ENCODE measurements at regions not wholly inside any gene's neighbourhood (a gene's known extent, or its start where the extent isn't known, plus 50 kb on each side); places are given as distances from the start of the nearest gene placed in this dataset.
"Not testable (repeated sequence)": the region's sequence is repeated elsewhere in the genome, so short reads cannot be mapped to it uniquely, and the experiment has no call there.

DNA sequence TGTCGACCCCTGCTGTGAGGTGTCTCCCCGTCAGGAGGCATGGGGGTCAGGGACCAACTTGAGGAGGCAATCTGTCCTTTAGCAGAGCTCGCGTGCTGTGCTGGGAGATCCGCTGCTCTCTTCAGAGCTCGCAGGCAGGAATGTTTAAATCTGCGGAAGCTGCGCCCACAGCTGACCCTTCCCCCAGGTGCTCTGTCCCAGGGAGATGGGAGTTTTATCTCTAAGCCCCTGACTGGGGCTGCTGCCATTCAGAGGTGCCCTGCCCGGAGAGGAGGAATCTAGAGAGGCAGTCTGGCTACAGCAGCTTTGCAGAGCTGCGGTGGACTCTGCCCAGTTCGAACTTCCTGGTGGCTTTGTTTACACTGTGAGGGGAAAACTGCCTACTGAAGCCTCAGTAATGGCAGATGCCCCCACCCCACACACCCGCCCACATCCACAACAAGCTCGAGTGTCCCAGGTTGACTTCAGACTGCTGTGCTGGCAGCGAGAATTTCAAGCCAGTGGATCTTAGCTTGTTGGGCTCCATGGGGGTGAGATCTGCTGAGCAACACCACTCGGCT lies 133.1 kb downstream of the CENPC start:
- not testable (repeated sequence) for DNase-seq (ENCODE audit: low read depth in 2 of 2)

DNA sequence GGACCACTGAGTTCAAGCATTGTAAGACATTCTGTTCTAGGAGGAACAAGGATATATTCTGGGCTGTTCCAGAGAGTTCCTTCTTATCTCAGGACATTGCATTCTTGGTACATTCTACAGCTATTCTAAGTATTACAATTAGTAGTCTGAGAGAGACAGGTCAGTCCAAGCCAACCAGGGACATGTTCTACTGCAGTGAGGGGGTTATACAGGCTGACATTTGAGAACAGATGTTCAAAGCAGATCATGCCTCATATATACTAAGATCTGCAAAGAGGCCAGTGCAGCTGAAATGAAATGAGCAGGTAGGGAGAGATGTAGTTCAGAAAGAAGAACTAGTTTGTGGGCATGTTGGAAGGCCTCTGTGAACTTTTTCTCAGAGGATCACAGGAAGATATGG lies 142.0 kb downstream of the CENPC start:
- DNase-seq (ENCODE audit: low read depth in 2 of 2), result no peak

DNA sequence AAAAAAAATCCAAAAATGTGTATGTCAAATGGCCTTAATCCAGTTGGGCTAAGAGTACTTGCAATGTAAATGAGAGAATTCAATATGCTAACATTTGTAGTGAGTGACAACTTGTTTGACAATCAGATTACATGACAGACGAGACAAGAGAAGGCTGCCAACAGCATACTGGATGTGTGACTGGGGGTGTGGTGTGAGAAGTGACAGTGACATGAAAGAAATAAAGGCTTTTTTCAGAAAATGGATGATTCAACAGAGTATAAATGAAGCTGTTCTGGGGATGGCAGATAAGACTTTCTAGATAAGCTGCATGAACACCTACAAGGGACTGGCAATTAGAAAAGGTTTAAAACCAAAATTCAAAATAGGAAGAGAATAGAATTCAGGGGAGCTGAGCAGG lies 143.4 kb downstream of the CENPC start:
- no peak for DNase-seq (ENCODE audit: low read depth in 2 of 2)

DNA sequence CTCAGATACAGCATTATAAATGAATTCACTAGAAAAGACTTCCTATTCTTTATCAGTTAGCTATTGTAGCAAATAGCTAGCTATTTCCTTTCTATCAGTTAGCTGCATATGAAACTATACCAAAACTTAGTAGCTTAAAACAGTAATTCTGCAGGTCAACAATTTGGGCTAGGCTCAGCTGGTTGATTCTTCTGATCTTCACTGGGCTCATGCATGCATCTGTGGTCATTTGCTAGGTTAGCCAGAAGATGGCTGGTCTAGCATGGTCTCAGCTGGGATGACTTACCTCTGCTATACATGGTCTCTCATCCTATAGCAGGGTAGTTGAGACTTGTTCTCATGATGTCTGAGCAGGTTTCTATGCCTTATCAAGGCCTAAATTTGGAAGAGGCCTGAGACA lies 147.4 kb downstream of the CENPC start:
- no peak for DNase-seq (ENCODE audit: low read depth in 2 of 2)

DNA sequence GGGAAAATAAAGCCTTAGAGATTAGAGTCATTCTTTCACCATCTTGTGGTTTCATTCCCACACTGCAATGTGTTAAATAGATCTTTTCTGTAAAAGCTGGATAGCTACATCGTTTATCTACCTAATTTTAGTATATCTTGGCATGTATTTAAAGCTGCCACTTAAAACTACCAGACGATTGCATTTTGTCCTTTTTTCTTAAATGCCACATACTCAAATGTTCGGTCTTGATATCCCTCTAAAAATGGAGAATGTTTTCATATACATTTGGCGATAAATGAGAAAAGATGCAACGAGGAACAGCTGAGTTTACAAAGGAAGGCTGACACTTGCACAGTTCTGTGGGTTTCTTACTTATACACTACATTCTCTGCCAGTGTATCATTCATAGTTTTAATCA lies 148.3 kb downstream of the CENPC start:
- DNase-seq (ENCODE audit: low read depth in 2 of 2), result no peak

DNA sequence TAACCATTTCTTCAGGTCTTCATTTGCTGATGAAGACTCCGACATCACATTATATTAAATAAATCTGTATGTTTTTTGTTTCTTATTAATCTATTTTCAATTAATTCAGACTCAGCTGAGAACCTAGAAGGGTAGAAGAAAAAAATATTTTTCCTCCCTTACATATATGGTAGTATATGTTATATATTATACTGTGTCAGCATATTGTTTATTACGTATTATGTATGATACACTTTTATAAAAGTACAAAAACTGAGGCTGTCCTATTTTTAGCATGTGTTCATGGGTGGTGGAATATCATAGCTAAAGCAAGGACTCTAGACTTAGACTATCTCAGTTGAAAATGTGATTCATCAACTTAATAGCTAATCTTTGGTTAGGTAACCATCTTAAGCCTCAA lies 149.3 kb downstream of the CENPC start:
- DNase-seq (ENCODE audit: low read depth in 2 of 2), result no peak

DNA sequence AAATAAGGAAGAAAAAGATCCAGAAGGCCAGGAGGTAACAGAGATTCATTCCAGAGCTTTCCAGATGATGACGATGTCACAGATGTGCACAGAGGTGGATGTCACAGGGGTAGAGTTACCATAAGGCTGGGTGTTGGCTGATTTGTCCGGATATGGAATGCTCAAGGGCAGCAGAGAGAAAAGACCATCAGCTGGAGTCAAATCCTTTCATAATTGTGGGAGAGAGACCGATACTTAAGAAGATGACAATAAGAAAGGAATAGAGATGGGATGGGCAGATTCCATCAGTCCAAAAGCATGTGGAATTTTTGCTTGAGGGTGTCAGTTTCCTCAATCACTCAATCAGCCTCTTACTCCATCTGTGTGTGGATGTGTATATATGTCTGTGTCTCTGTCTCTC lies 150.4 kb downstream of the CENPC start:
- no peak for DNase-seq (ENCODE audit: low read depth in 2 of 2)

DNA sequence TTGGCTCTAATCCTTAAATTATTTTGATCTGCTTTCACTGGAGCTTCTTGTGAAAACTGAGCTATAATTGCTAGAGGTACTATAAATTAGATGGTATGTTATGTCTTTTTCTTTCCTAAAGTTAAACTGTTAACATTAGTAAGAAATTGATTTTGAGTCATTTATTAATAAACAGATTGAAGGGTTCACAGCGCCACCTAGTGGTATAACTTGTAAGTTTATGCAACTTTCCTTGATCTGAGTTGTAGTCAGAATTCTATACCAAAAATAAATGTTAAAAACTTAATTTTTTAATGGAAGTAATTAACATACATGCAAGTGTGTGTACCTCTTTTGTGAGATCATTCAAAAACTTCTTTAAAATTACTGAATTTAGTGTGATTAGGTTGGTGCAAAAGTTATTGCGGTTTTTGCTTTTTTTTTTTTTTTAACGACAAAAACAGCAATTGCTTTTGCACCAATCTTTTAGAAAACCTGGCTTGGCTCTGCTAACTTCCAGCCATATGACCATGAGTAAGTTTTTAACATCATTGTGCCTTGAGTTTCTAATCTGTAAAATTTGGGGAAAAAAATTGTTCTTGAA lies 151.5 kb downstream of the CENPC start:
- DNase-seq (ENCODE audit: low read depth in 2 of 2), result no peak

DNA sequence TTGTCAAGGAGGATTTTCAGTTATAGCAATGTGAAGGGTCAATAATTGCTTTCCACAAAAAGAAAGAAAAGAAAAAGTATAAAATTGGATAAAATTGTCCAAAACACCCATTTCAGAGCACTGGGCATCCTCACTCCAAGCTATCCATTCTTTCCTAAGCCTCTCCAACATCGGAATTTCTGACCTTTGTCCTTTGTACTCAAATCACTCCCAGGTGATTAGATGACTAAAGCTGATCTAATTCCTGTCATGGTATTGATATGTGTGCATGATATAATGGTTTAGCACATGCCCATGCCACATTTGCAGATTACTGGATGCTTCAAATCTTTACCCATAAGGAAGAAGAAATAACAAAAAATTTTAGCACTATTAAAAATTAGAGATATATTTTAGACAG lies 152.3 kb downstream of the CENPC start:
- DNase-seq (ENCODE audit: low read depth in 2 of 2), result no peak

DNA sequence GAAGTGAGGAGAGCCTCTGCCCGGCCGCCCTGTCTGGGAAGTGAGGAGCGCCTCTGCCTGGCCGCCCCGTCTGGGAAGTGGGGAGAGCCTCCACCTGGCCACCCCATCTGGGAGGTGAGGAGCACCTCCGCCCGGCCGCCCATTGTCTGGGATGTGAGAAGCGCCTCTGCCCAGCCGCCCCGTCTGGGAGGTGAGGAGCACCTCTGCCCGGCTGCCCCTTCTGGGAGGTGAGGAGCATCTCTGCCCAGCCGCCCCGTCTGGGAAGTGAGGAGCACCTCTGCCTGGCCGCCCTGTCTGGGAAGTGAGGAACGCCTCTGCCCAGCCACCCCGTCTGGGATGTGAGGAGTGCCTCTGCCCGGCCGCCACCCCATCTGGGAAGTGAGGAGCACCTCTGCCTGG lies 163.9 kb downstream of the CENPC start:
- not testable (repeated sequence) for DNase-seq (ENCODE audit: low read depth in 2 of 2)

DNA sequence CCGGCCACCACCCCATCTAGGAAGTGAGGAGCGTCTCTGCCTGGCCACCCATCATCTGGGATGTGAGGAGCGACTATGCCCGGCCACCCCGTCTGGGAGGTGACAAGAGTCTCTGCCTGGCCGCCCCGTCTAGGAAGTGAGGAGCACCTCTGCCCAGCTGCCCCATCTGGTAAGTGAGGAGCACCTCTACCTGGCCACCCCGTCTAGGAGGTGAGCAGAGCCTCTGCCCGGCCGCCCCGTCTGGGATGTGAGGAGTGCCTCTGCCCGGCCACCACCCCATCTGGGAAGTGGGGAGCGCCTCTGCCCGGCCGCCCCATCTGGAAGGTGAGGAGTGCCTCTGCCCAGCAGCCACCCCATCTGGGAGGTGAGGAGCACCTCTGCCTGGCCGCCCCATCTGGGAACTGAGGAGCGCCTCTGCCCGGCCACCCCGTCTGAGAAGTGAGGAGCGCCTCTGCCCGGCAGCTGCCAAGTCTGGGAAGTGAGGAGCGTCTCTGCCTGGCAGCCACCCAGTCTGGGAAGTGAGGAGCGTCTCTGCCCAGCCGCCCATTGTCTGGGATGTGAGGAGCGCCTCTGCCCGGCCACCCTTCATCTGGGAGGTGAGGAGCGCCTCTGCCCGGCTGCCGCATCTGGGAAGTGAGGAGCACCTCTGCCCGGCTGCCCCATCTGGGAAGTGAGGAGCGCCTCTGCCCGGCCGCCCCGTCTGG lies 164.4 kb downstream of the CENPC start:
- not testable (repeated sequence) for DNase-seq (ENCODE audit: low read depth in 2 of 2)

DNA sequence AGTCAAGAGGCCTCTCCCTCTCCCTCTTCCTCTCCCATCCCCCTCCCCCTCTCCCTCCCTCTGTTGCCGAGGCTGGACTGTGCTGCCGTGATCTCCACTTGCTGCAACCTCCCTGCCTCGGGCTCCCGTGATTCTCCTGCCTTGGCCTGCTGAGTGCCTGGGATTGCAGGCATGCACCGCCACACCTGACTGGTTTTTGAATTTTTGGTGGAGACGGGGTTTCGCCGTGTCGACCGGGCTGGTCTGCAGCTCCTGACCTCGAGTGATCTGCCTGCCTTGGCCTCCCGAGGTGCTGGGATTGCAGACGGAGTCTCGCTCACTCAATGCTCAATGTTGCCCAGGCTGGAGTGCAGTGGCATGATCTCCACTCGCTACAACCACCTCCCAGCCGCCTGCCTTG lies 165.1 kb downstream of the CENPC start:
- no peak for DNase-seq (ENCODE audit: low read depth in 2 of 2)

DNA sequence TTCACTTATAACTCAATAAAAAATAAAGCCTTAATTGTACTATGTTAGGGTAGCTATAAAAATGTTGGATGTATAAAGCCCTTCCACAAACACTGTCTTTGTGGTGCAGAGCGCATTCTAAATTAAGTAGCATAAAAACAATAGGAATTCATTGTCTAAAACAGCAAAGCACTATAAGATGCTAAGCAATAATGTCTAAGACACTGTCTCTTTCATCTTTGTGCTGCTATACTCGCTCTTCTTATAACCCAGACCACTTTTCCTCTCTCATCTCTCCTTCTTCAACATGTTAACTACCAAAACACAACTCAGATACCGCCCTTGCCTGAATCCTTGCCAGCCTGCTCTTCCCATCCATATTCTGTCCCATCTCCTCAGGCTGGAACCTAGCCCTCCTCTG lies 170.0 kb downstream of the CENPC start:
- DNase-seq (ENCODE audit: low read depth in 2 of 2), result no peak

DNA sequence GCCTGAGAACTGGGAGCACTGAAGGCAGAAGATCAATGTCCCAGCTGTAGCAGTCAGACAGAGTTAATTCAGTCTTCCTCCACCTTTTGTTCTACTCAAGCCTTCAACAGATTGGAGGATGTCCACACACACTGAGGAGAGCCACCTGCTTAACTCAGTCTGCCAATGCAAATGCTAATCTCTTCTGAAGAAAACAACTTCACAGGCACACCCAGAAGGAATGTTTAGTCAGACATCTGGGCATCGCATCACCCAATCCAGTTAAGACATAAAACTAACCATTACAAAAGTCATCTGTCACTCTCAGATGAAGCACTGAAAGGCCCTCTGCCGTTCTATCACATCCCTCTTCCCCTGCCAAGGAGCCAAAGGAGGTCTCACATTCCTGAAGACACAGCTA lies 173.7 kb downstream of the CENPC start:
- no peak for DNase-seq (ENCODE audit: low read depth in 2 of 2)

DNA sequence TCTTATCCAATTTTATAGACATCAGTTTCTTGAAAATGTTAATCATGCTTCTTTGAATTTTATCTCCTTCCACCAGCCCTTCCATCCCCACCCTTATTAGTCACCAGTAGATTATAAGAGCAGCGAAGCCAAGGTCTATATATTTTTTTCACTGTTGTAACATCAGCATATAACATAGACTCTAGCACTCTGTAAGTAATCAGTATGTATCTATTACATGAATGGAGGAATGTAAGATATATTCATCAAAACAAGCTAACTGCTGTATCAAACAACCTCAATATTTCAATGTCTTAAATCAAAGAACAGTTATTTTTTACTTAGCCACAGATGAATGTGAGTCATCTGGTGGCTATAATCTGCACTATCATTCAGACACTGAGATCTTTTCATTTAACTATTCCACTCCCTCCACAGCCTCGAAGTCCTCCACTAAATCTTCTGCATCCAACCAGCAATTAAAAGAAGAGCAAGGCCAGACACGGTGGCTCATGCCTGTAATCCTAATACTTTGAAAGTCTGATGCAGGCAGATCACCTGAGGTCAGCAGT lies 178.9 kb downstream of the CENPC start:
- DNase-seq (ENCODE audit: low read depth in 2 of 2), result no peak

DNA sequence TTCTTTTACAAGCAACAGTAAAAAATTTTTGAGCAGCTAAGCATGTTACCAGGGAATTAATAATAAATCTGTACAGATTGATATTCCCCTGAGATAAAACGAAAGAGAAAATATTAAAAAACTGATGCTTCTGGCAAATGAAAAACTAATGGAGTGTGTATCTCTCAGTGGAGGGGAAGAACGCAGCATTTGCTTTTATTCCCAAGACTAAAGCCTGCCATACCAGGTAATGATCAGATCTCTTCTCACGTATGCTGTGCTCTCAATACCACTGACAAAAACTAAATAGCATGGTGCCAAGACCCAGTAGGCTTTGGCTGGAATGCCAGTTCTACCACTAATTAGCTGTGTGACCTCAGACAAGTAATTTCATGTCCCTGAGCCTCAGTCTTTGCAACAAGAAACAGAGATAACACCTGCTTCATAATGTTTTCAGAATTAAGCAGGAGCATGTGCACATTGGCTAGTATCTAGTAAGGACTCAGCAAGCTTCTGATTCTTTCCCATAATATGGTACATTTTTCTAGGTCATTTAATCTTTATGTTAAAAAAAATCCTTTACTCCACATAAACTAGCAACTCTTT lies 179.6 kb downstream of the CENPC start:
- no peak for DNase-seq (ENCODE audit: low read depth in 2 of 2)

DNA sequence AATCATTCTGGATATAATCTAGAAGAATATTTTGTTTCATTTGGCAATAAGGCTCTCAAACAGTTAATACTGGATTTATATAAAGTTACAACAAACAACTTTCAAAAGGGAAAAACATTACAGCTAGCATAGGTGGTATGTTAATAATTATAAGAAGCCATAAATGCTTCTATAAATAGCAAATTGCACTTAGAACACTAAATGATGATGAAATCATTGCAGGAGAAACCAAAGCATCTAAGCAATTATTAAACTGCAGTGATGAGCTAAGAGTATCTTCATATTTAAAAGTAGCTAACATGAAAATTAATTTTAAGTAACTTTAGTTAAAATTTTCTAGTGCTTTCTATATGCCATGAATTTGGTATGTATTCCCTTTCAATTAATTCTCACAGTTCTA lies 189.5 kb downstream of the CENPC start:
- DNase-seq (ENCODE audit: low read depth in 2 of 2), result no peak

DNA sequence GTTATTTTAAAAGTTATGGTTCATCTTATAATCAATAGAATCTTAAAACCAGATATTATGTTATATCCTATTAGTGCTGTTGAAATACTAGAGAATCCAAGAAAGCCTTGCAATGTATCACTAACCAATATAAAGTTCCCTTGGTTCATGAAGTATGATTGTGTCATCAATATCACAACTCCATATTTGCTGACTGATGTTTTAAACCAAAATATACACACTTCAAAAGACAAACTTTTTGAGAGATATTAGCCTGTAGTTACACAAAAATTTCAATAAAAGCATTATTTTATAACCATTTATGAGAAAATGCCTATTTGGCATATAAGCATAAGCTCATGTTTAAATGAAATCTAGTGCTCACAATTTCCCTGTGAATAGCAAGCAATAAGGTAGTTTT lies 198.6 kb downstream of the CENPC start:
- DNase-seq (ENCODE audit: low read depth in 2 of 2), result no peak

DNA sequence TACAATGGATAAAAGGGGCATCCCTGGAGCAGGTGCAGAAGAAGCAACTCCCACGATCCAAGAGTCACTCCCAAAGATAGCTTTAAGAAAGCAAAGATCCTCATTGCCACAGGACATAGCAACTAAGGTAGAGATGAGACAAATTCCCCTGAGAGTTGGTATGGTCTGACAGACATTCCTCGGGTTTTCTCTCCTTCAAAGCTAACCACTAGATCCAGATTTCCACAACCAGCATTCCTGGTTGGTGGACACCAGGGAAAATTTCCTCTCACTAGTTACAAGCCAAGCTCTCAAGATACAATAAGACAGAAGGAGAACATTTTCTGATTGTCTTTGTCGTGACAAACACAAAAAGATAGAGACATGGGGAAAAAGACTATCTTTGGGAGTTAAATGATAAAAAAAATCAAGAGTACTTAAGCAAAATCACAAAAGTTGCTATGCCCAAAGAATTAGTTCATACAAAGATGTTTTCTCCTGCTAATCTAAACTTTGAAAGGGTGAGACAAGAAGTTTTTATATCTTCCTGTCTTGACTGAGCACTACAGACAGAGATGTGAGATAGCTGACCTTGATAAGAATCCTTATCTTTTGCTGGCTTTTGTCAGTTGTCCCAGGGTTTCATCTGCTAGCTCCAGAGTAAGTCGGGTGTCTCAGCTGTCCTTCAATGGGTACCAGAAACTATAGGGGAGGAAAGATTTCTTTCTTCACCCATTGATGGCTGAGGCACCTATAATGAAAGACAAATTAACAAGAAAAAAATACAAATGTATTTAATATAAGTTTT lies 200.5 kb downstream of the CENPC start:
- DNase-seq (ENCODE audit: low read depth in 2 of 2), result no peak

DNA sequence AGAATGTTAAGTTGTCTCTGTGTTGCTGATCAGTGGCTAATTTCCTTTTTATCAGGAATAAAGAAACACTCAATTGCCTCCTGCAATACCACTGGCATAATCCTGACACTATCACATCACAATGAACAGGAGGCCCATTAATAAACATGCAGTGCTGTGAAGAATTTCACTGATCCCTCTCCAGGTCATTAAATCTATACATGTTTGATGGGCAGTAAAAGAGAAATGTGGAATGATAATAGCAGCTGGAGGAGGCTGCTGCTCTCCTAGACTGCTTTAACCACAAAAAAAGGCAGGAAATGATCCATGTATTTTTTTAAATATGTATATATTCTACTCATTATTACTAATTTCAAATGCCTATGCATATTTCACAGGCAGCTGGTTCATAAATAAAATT lies 202.1 kb downstream of the CENPC start:
- no peak for DNase-seq (ENCODE audit: low read depth in 2 of 2)

DNA sequence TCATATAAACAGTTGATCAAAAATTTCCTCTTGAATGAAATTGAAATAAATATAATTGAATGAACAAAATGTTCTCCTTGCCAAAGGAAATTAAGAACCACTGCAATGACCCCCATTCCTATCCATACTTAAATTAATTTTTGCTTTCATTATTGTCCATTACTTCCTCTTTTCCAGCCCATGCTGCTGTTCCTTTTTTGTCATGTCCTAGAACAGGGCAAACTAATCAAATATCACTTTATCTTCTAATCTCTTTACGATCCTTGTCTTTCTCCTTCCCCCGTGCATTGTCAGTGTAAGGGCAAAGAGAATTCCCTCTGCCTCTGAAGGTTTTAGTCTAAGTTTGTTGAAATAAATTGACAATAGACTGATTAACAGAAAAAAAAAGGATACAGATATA lies 203.0 kb downstream of the CENPC start:
- DNase-seq (ENCODE audit: low read depth in 2 of 2), result no peak

DNA sequence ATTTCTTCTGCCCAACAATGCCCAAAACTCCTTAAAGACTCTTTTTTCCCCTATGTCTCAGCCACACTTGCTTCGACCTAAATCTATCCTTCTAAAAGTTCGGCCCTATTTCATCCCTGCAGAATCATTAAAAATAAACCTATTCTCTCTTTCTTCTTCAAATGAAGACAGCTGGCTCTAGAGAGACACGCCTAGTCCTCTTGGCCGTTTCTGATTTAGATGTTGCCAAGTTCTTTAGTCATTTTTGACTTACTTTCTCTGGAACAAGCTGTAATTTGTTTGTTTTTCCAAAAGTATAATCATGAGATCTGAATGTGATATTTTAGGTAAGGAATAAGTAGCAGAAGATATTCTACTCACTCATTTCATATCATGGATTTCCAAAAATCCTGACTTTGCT lies 211.6 kb downstream of the CENPC start:
- no peak for DNase-seq (ENCODE audit: low read depth in 2 of 2)

Measured in stimulated activated CD8-positive, alpha-beta memory T cell treated with anti-CD3 and anti-CD28 coated beads, Interleukin-7, amount 100 ng/mL, for 1 hour (primary cell).